GM21447 (cell line): ENCODE measurements at regions not wholly inside any gene's neighbourhood (a gene's known extent, or its start where the extent isn't known, plus 50 kb on each side); places are given as distances from the start of the nearest gene placed in this dataset.
"Not testable (repeated sequence)": the region's sequence is repeated elsewhere in the genome, so short reads cannot be mapped to it uniquely, and the experiment has no call there.

Experiments
- ATAC-seq: cut with Tn5 transposase; IDR thresholded peaks from one replicate; pipeline ENCODE4 v1.9.1; 2021; ENCODE audit not compliant: unreplicated experiment

DNA sequence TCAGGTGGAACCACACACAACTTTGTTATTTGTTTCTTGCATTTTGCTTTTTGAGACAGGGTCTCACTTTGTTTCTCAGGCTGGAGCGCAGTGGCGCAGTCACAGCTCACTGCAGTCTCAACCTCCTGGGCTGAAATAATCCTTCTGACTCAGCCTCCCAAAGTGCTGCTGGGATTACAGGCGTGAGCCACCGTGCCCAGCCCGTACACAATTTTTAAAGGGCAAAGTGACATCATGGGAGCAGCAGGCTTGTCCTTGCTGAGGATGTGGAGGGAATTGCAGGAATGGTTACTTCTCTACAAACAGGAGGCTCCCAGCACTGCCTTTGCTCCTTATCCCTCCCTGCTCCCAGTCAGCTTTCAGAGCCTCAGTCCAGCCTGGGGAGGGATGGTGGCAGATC lies 355.9 kb upstream of the KLHL29 start:
- no peak for ATAC-seq

DNA sequence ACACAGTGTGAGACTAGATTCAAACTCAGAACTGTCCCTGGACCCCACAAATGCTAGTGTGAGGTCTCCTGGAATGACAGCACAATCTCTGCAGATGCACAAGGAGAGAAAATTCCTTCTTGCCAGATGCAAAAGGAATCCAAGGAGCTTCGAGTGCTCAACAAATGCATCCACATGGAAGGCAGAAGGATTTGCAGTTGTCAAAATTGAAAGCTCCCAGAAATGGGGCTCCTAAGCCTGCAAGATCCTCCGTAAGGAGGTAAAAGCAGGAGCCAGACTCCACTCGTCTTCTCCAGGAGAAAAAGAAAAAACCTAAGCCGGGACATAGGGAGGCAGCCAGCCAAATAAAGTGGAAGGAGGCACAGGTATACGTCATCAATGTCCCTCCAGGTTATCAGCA lies 355.0 kb upstream of the KLHL29 start:
- ATAC-seq = no peak

DNA sequence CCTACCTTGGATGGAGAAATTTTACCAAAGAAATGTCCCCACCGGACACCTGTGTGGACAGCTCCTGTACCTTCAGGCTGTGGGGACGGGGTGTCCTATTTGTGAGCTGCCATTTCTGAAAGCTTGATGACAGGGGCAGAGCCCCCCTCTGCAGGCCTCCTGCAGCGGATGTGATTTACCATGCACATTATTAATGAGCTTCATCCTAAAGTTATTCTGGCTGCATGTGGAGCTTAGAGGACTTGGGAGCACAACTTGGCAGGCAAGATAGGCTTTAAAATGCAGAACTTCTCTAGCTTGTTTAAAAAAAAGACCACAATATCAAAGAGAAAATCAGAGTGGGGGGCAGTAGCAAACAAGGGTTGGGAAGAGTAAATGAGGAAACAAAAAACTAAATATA lies 350.0 kb upstream of the KLHL29 start:
- ATAC-seq = no peak

DNA sequence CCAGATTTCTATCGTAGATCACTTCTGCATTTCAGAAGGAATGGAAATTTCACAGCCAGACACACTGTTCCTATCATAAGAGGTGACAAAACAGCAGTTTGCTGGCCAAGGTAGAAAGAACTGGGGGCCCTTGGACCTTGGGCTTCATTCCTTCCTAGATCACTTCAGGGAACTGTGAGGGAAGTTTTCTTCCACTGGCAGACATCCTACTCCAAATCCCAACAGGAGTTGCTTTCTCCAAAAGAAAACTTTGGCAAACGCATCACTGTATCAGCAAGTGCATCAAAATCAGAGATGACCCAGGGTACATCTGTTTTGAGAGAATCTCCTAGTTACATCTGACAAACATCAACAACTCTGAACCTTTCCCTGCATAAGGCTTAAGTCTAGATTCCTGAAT lies 348.4 kb upstream of the KLHL29 start:
- no peak for ATAC-seq

DNA sequence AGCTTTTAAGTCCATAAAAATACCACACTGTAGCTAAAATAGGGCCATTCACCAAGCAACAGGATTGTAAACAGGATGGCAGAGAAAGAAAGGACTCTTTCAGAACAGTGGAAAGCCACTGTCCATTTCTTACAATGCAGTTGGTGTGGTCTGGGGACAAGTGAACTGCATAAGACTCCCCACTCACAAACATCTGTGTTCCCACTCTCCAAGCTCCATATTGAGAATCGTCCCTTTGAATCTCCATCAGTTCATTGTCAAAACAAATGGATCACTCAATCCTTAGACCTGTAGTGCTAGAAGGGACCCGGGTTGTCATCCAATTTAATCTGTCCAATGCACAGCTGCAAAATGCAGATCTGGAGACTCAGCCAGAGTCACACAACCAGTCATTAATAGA lies 347.4 kb upstream of the KLHL29 start:
- no peak for ATAC-seq

DNA sequence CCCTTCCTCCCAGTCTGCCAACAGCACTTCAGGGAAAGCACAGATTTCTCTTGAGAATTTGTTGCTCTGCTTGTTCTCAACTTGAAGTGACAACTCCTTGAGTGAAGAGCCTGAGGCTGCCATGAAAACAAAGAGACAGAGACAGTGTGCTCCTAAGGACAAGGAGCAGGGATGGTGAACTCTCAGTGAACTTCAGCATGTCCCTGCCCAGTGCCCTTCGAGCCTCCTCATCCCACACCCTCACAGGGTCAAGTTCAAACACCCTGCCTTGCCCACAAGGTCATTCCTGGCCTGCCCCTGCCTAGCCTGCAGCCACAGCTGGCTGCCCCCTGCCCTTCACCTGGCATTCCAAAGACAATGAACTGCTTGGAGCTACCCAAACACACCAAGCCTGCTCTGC lies 343.5 kb upstream of the KLHL29 start:
- ATAC-seq = no peak

DNA sequence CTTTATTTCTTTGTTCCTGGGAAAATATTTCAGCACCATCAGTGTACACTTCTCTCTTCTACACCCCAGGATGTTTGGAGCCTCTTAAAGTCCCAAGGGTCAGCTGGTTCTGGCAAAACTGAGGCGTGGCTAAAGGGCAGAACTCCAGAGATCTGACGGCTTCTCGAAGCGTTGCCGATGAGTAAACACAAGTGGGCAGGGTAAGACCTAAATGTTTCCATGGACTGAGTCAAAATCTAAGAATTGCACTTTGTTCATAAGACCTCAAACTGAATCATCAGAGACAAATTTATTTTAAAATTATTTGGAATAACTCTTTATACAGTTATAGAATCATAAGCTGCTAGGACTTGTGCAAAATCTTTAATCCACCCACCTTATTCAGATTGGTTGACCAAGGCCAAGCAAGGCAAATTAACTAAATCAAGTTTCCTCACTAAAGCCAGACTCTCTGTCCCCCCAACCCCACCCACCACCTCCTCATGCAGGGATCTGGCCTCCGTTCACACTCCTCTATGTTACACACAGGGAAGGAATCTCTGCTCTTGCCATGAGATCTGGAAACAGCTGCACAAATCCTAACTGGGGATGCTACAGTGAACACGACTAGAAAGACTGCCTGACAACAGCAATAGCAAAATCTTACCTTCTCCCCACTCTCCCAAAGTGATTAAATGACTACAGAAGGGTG lies 342.6 kb upstream of the KLHL29 start:
- no peak for ATAC-seq

DNA sequence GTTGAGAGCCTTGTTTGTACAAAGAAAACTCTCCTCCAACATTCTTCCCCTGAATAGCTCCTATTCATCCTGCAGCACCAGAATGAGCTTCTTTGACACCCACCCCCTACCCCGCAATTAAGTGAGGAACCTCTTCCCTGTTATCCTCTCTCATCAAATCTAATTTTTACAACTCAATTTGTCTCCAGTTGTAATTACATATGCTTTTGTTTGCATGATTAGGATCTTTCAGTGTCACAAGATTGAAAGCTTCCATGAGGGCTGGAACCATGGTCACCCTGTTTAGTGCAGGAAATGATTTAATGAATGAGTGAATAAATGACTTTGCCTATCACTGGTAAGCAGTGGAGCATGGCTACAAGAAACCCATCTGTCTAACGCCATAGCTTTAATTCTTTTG lies 334.6 kb upstream of the KLHL29 start:
- ATAC-seq = no peak

DNA sequence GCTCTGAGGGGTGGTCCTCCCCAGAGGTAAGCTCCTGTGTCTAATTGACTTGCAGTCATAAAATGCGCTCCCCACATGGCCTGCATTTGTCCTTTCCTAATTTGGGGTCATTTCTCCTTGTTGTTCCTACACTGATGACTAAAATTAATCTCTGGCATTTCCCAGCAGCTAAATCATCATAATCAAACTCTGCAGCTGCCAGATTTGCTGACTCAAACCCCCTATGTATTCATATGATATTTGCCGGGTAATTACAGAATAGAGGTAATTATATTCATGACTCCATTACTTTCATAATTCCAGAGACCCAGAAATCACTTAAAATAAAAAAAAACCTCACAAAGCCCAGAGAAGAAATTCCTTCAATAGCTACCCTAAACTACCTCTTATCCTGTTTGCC lies 331.4 kb upstream of the KLHL29 start:
- no peak for ATAC-seq

DNA sequence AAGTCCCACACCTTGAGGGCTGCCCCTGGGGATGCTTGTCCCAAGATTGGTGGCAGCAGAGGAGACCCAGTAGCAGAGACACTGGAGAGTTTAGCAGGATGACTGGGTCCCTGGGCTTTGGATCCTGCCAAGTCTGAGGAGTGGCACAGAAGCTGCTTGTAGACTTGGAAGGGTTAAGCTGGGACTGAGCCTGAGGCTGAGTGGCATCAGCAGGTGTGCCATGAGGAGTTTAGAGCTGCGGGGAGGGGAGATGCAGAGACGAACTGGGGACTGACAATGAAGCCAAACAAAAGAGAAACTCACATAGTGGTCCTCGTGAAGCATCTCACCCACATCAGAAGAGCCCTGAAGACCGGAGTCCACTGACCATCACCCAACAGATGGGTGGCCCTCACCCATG lies 329.7 kb upstream of the KLHL29 start:
- ATAC-seq = no peak

DNA sequence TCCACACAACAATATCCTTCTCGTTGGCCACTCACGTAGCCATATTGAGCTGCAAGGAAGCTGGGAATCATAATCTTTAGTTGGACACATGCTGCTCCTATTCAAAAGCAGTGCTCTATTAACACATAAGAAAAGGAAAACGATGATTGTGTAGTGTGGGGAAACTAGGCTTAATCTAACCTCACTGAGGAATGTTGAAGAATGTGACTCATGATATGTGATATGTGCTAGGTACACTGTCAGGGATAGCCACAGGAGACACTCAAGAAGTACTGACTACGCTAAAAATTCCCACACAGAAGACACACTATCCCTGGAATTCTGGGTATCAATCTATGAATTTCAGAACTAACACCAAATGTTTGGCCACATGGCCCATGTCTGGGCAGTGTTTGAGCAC lies 328.1 kb upstream of the KLHL29 start:
- not testable (repeated sequence) for ATAC-seq

DNA sequence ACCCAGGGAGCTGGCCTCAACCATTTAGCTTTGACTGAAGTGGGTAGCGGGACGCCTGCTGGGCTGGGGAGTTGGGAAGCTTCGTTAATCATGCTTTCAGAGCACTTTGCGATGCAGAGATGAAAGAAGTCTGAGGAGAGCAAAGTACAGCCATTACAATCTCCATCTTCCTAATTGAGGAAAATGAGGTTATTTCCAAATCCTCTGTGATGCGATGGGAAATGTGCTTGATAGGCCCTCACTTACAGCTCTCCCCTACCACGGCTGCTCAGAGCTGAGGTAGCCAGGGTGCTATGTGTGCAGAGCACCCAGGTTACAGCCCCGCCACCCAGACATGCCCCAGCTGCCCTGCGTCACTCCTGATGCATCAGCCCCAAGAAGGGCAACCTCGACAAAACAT lies 326.5 kb upstream of the KLHL29 start:
- no peak for ATAC-seq

DNA sequence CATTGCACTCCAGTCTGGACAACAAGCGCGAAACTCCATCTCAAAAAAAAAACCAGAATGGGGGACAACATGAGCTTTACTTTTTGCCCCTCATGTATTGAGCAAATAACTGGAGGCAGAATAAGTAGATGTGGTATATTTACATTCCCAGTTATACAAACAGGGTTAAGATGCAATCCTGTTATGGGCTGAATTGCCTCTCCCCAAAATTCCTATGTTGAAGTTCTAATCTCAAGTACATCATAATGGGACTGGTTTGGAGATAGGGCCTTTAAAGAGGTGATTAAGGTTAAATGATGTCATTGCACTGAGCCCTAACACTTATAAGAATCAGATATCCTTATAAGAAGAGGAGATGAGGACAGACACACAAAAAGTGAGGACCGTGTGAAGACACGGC lies 319.8 kb upstream of the KLHL29 start:
- no peak for ATAC-seq

DNA sequence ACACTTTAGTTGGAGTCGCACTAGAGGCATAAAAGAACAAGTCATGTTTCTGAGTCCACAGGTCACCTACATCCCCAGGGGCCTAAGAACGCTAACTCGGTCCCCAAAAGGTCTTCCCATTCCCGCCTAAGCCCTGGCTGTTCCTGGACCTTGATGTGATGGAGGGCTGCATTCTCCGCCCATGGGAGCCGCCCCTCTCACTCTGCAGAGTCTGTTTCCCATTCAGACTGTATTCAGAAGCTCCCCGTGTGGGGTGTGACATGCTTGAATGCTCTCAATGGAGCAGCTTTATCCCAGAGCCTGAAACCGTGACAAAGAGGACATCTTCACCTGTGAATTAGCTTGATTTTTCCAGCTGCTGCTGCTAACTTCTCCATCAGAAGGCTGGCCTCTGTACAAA lies 319.0 kb upstream of the KLHL29 start:
- ATAC-seq = no peak

DNA sequence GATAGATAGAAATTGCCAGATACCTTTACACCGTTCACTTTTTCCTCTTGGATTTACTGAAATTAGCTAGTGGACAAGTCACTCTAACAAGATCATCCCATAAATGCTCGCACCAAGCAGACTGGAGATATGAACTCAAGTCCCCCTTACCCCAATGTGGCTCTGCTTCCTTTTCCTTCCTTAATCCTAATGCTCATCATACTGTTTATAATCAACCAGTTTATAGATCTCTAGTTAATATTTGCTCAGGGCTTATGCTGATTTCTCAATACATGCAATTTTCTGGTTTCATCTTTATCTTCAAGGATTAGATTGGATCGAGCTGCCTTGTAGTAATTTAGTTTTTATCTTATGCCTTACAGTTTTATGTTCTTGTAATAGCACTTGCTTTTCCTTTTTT lies 318.3 kb upstream of the KLHL29 start:
- no peak for ATAC-seq

DNA sequence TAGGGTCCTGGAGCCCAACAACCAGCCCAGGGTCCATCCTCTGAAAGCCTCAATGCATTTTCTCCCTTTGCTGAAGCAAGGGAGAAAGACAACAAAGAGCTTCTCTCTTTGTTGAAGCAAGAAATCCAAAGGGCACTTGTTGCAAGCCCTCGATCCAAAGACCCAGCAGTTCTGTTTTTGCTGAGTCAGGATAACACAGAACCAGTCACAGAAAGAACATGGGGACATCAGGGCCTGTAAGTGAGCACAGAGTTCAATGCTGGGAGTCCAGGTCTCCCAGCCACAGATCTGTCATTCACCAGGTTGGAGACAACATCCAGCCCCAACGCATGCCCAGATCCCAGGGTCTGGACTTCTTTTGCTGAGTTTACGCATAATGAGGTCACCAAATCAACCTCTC lies 315.8 kb upstream of the KLHL29 start:
- no peak for ATAC-seq

DNA sequence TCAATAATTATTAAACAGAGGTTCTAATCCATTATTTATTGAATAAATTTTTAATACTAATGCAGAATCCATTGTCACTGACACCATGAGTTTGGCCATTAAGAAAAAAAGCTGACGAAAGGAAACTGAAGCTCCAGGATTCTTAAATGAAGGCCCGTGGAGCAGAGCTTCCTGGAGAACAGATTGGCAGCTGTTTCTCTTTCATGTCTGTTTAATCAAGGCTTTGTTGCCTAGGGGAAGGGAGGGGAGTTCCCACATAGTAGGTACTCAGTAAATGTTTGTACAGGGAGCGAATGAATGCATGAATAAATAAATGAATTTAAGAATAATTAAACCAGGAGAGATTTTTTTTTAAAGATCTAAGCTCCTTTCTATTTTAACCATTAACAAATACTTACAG lies 315.1 kb upstream of the KLHL29 start:
- no peak for ATAC-seq

DNA sequence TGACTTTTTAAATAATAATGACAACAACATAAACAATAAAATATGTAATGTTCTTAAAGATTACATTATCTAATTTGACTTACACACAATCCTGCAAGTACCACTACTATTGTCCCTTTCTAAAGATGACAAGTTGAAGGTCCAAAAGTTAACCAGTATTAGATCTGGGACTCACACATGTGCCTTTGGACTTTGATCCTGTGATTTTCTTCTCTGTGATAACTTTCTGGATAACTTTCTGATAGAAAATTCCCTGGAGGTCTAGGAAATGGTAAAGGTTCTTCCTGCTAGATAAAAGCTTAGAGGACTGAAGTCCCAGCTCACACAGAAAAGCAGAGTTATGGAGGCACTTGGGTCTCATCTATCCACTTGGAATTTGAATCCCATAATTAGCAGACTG lies 311.9 kb upstream of the KLHL29 start:
- no peak for ATAC-seq

DNA sequence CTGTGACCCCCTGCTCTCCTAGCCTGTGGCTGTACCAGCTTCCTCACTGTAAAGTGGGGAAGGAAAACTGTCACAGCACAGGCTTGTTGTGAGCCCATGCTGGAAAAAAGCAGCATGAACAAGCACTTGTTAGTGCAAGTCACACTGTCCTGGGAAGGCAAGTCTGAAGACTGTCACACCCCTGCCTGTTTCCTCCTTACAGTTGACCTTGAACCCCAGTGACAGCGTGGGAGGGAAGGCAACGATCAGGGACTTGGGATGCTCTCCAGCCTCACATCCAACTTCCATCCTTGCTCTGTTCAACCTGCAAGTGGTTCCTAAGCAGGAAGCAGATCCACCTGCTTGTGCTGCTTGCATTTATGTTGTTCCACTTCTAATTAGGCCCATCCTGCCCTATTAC lies 311.3 kb upstream of the KLHL29 start:
- no peak for ATAC-seq

DNA sequence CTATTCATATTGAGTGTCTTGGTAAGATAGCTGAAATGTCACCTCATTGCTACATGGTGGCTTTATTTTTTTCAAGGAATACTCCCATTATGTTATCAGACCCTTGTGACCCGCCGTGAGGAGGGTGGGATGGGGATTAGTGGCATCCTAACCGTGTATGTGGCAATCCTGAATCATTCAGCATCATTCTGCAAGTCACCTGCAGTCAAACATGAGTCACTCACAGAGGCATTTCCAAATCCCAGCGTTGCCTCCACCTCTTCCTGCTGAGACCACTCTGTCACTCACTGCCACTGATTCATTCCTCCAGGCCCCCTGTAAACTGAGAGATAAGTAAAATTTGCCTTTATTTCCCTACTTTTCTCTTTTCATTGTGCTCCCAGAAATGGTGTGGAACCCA lies 307.4 kb upstream of the KLHL29 start:
- no peak for ATAC-seq

DNA sequence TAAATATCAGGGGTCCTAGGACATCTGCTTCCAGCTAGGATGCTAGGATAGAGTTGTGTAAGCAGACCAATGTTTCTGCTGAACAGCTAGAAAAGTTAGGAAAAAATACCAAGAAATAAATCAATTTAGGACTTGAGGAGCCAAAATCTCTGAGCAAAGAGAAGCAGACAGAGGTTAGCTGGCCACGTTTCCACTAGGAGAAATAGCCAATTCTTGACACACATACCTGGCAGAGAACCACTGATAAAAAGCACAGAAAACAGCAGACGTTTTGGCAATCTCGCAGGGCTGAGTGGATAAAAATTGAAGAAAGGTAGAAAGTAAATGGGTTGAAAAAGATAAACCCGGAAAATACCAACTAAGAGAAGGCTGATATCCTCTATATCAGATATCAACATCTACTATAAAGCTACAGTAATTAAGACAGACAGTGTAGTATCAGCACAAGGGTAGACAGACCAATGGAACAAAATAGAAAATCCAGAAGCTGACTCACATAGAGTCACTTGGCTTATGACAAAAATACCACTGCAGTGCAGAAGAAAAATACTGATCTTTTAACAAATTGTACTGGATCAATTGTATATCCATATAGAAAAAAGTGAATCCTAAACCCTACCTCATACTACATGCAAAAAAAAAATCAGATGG lies 306.1 kb upstream of the KLHL29 start:
- no peak for ATAC-seq

DNA sequence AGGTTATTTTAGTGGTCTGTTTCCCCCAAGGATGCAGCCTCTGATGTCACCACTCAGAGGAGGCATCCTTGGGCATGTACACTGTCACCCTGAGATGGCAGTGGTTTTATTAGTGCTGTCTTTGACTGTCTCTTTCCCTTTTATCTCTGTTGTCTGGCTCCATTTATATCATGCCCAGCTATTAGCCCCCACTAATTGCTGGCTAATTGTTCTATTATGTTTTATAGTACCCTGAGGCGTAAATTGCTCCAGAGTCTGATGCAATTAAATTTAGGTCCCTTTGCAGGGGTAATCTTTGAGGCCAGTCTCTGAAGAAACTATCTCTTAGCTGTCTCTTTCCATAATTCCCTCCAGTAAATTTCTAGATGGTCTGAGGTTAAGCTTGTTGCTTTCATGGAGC lies 301.0 kb upstream of the KLHL29 start:
- ATAC-seq = no peak

DNA sequence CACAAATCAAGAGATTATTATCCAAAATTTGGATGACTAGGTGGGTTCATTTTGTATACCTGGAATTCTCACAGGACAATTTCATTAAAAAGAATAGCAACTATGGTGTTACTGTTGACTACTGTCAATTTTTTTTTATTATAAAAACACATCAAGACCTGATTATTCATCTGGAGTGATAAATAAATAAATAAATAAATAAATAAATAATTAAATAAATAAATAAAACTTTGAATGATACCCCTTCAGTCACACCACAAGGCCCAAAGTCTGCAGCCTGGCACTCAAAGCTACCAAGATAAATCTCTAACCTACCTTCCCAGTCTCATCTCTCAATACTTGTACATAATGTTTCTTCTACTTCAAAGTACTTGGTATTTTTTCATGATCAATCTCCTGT lies 294.0 kb upstream of the KLHL29 start:
- no peak for ATAC-seq
